ENCODE measurements at regions not wholly inside any gene's neighbourhood (a gene's known extent, or its start where the extent isn't known, plus 50 kb on each side); places are given as distances from the start of the nearest gene placed in this dataset.

- BruUV-seq (replicated peaks) = no TSS peak
- no peak for DNase-seq
- intact Hi-C loops (cut with micrococcal nuclease; ENCODE audit: unreplicated experiment) = loop anchor here (1.0 kb wide), 1 partner anchor 97 kb away; no protein-coding TSS in a partner anchor
- Histone ChIP-seq H3F3A (ENCODE audit: insufficient read depth, low read depth) (peaks cover 28% of the 10 kb centered on the region), H3K9me2 (ENCODE audit: insufficient read depth) (no peaks in the 10 kb centered on the region), H3K9me3 (ENCODE audit: insufficient read depth, low read depth) (no peaks in the 10 kb centered on the region), H4K20me1 (ENCODE audit: insufficient read depth) (no peaks in the 10 kb centered on the region), H3K79me2 (ENCODE audit: low read depth) (peaks cover 47% of the 10 kb centered on the region), H3K27ac (peak overlapping the region; percentile 86), H3K4me2 (peak overlapping the region; percentile 85), H2AFZ (peak overlapping the region; percentile 74; the same call in 1 of the 2 replicates), H3K4me3 (peak overlapping the region; percentile 51; the same call in 1 of the 2 replicates), H3K27me3 (ENCODE audit: insufficient read depth, low read depth) (no peaks in the 10 kb centered on the region), H3K36me3 (ENCODE audit: low read depth) (no peaks in the 10 kb centered on the region), H3K4me1 (replicated peaks; ENCODE audit: insufficient read depth) (peaks cover 34% of the 10 kb centered on the region)
- ChIA-PET POLR2A (ENCODE audit: unreplicated experiment) (no interaction called here), CTCF (interaction anchor here (0.9 kb wide), 1 partner anchor 98 kb away, joined by 3 read pairs; no protein-coding TSS in a partner anchor)
- no peak for TF ChIP-seq CTCF (conservative IDR thresholded peaks at IDR 0.05)
- no peak for TF ChIP-seq EZH2 (IDR thresholded peaks at IDR 0.05; ENCODE audit: low read depth)
These were observed 94.8 kb upstream of the NHSL1 start for GRCh38 chr6:138593909-138594757.

- no TSS peak for BruUV-seq (replicated peaks)
- DNase-seq = no peak
- Histone ChIP-seq H3K4me3 (no peak overlapping the region), H3K9me3 (ENCODE audit: insufficient read depth, low read depth) (no peaks in the 10 kb centered on the region), H3K4me2 (peak overlapping the region; percentile 85), H3F3A (ENCODE audit: insufficient read depth, low read depth) (peaks cover 28% of the 10 kb centered on the region), H4K20me1 (ENCODE audit: insufficient read depth) (no peaks in the 10 kb centered on the region), H3K79me2 (ENCODE audit: low read depth) (peaks cover 52% of the 10 kb centered on the region), H3K9me2 (ENCODE audit: insufficient read depth) (no peaks in the 10 kb centered on the region), H3K36me3 (ENCODE audit: low read depth) (no peaks in the 10 kb centered on the region), H3K27me3 (ENCODE audit: insufficient read depth, low read depth) (no peaks in the 10 kb centered on the region), H3K27ac (peak overlapping the region; percentile 86), H3K4me1 (replicated peaks; ENCODE audit: insufficient read depth) (peaks cover 34% of the 10 kb centered on the region), H2AFZ (no peak overlapping the region)
- intact Hi-C loops (cut with micrococcal nuclease; ENCODE audit: unreplicated experiment) = no loop called here
- POLR2A ChIA-PET (ENCODE audit: unreplicated experiment) = no interaction called here
- CTCF ChIA-PET = interaction anchor here (0.9 kb wide), 1 partner anchor 97 kb away, joined by 3 read pairs; no protein-coding TSS in a partner anchor
- no peak for TF ChIP-seq EZH2 (IDR thresholded peaks at IDR 0.05; ENCODE audit: low read depth)
- no peak for TF ChIP-seq CTCF (conservative IDR thresholded peaks at IDR 0.05)
These were observed 95.5 kb upstream of the NHSL1 start for GRCh38 chr6:138594758-138595140.

- Histone ChIP-seq H3K9me3 (ENCODE audit: insufficient read depth, low read depth) (no peaks in the 10 kb centered on the region), H2AFZ (no peak overlapping the region), H3F3A (ENCODE audit: insufficient read depth, low read depth) (peaks cover 28% of the 10 kb centered on the region), H3K79me2 (ENCODE audit: low read depth) (peaks cover 47% of the 10 kb centered on the region), H4K20me1 (ENCODE audit: insufficient read depth) (no peaks in the 10 kb centered on the region), H3K9me2 (ENCODE audit: insufficient read depth) (no peaks in the 10 kb centered on the region), H3K27ac (no peak overlapping the region), H3K4me3 (no peak overlapping the region), H3K4me1 (replicated peaks; ENCODE audit: insufficient read depth) (peaks cover 42% of the 10 kb centered on the region), H3K4me2 (no peak overlapping the region), H3K27me3 (ENCODE audit: insufficient read depth, low read depth) (no peaks in the 10 kb centered on the region), H3K36me3 (ENCODE audit: low read depth) (no peaks in the 10 kb centered on the region)
- DNase-seq = no peak
- TF ChIP-seq EZH2 (IDR thresholded peaks at IDR 0.05; ENCODE audit: low read depth) (no peak), CTCF (conservative IDR thresholded peaks at IDR 0.05) (no peak)
- no TSS peak for BruUV-seq (replicated peaks)
- ChIA-PET CTCF (no interaction called here), POLR2A (ENCODE audit: unreplicated experiment) (no interaction called here)
- intact Hi-C loops (cut with micrococcal nuclease; ENCODE audit: unreplicated experiment) = no loop called here
These were observed 96.8 kb upstream of the NHSL1 start for GRCh38 chr6:138596126-138596525.

Measured in PC-9 (cell line).